Effector CD8-positive, alpha-beta T cell (primary cell): ENCODE measurements at regions not wholly inside any gene's neighbourhood (a gene's known extent, or its start where the extent isn't known, plus 50 kb on each side); places are given as distances from the start of the nearest gene placed in this dataset.
"Not testable (repeated sequence)": the region's sequence is repeated elsewhere in the genome, so short reads cannot be mapped to it uniquely, and the experiment has no call there.

Experiments used
- DNase-seq: peaks from one replicate; lab custom pipeline; 2025; lab: John Stamatoyannopoulos, UW

DNA sequence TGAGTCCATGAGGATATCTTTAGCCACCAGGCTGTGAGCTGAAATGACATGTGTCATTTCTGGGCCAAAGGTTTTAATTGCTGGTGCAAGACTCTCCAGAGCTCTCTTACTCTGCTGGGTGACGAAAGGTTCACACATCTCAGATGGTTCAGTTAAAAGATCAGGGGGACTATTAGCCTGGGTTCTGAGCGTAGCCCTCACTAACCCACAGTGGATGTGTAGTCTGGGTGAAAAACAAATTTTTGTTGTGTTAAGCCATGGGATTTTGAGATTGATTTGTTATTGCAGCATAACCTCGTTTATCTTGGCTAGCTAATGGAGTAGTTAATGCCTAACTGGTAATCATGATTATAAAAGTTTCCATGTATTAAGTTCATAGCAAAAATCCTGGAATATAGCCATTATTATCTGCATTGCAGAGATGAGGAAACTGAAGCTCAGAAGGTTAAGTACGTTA is 251.5 kb downstream of the RMST start:
- no peak for DNase-seq

- no peak for DNase-seq
These were observed 253.8 kb downstream of the RMST start for GRCh38 chr12:97716356-97716755.

GRCh38 chr12:97723801-97724200 is 261.2 kb downstream of the RMST start:
- not testable (repeated sequence) for DNase-seq

- no peak for DNase-seq
These were observed 282.9 kb downstream of the RMST start for GRCh38 chr12:97745406-97746101.

DNA sequence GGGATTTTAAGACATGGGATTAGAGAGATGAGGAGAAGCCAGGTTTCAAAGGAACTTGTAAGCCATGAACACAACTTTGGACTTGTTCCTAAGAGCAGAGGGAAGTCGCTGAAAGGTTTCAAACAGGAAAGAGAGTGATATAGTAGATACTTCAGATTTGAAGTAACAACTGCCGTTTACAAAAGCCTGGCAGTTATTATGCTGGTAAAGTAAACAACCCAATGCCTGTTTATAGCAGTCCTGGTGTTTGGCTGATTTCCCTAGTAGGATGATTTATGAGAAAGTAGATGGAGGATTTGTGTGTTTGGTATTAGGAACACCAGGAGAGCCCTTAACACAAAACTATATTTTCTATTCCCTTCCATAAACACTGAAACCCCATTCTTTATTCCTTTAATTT is 285.7 kb downstream of the RMST start:
- no peak for DNase-seq

DNA sequence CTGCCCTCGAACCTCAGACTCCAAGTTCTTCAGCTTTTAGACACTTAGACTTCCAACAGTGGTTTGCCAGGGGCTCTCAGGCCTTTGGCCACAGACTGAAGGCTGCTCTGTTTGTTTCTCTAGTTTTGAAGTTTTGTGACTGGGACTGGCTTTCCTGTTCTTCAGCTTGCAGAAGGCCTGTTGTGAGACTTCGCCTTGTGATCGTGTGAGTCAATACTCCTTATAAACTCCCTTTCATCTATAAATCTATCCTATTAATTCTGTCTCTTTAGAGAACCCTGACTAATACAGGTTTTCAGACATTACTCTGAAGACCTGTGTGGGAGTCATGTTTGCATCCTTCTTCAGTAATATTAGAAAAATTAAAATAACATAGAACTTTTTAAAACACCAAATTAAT is 289.1 kb downstream of the RMST start:
- DNase-seq = no peak

- DNase-seq = no peak
These were observed 289.5 kb downstream of the RMST start for GRCh38 chr12:97752129-97752528.

- no peak for DNase-seq
These were observed 290.7 kb downstream of the RMST start for GRCh38 chr12:97753332-97753731.

- DNase-seq = no peak
These were observed 291.7 kb downstream of the RMST start for GRCh38 chr12:97754306-97754705.

DNA sequence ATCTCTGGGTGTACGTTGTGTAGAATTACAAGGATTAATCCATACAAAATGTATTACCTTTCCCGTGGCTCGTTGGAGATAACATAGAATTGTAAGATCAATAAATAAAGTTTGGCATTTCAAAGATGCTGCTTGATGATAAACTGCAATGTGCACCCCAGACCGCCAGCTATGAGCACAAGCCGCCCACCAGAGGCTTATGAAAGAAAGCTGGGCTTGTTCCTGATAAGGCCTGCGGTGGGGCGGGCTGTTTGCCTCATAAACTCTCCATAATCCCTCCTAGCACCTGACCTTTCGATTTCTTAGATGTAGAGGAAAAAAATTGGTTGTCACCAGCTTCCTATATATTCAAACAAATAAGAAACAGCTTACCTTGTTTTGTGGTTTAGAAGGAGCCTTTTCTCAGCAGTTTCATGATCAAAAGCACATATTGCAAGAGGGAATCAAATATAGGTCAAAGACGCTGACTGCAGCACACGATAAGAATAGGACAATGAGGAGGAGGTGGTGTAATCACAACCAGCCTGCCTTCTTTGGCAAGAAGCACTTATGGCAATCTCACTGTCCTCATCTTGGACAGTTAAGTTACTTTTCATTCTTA is 293.6 kb downstream of the RMST start:
- DNase-seq = no peak

GRCh38 chr12:97756741-97757140 is 294.1 kb downstream of the RMST start:
- DNase-seq = no peak

DNA sequence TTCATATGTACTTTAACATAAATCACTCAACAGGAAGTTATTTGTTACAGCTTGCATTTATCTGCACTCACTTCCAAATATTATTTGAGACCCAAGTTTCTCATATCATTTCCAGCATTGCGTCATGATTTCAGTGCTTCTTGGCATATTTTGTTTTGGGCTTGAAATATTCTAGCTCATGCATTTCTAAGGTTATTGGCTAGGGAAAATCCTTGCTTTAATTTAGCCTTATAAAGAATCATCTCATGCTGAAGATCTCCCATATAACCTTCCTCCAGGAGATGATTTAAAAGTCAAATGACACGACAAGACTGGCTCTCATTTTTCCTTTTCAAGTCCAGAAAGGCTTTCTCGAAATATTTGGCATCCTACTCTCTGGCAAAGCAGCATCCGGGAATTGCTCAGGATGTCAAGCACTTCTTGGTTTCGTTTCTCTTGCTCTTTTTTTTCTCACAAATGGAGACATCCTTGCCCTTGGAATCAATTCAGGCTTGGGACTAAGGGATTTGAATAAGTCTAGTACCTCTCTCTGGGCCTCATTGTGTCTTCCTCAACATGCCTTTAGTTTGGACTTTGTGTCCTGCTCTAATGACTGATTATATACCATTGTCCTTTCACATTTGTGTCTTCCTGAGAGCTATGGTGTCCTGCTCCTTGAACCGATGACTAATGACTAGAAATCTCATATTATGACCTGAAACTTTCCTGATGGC is 295.0 kb downstream of the RMST start:
- DNase-seq = no peak

- DNase-seq = no peak
These were observed 295.5 kb downstream of the RMST start for GRCh38 chr12:97758194-97758501.

GRCh38 chr12:97758586-97758985 is 296.0 kb downstream of the RMST start:
- DNase-seq = no peak

GRCh38 chr12:97760601-97761000 is 298.0 kb downstream of the RMST start:
- no peak for DNase-seq

DNA sequence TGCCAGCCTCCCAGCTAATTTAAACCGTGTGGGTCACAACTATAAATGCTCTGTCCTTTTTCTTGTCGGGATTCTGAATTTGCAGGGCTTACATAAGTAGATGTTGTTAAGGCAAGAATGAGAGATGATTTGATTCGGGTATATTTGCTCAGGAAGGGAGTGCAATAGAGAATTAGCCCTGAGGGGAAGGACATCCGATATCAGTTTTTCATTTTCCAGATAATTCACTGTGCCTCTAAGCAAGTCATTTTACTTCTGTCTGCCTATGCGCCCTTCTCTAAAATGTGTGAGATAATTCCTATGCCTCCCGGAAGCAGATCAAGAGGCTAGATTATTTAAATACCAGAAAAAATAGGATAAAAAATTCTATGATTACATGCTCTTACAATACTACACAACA is 300.5 kb downstream of the RMST start:
- no peak for DNase-seq

DNA sequence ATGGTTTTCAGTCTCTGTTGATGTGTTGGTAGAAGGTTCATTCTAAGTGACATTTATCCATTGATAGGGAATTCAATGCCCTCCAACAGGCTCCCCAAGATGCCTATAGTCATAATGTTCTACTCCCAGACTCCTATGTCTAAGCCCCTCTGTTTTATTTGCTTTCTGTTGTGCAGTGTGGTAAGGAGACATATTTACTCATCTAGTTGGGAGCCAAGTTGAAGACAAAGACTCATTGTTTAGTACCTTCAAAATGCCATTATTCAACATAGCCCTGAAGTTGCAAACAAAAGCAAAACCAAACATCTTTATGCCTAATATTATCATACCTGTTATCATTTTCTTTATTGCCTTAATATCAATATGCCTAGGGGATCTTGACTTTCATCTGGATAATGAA is 302.1 kb downstream of the RMST start:
- DNase-seq = no peak

DNA sequence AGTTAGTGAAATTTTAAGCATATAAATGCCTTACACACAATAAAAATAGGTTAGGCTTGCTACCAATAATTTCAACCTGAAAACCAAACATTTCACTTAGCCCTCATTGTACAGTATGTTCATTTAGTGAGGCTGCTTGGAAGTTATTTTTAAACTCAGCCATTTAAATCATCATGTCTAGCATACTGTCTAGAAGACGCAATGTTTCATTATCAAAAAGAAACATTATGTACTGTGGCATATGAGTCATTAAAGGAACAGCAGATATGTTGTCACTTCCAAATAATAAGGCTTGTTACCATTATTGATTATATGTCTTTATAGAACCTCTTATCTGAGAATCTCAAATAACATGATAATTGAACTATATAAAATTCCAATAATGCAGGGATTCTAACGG is 304.7 kb downstream of the RMST start:
- no peak for DNase-seq

- no peak for DNase-seq
These were observed 315.5 kb downstream of the RMST start for GRCh38 chr12:97778111-97778510.

DNA sequence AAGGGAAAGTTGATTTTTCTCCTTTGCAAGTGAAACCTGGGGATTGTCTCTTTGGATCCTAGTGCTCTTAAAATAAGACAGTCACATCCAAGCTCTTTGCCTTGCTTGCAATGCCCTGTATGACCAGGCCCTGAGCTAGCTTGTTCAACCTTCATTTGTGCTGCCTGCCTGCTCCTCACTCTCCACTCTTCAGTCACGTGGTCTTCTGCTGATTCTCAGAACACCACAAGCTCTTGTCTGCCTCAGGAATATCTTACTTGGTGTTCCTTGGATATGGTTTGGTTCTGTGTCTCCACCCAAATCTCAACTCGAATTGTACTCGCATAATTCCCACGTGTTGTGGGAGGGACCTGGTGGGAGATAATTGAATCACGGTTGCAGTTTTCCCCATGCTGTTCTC is 318.7 kb downstream of the RMST start:
- DNase-seq = no peak

- DNase-seq = no peak
These were observed 322.3 kb downstream of the RMST start for GRCh38 chr12:97784904-97785303.

GRCh38 chr12:97790281-97790680 is 327.7 kb downstream of the RMST start:
- no peak for DNase-seq

DNA sequence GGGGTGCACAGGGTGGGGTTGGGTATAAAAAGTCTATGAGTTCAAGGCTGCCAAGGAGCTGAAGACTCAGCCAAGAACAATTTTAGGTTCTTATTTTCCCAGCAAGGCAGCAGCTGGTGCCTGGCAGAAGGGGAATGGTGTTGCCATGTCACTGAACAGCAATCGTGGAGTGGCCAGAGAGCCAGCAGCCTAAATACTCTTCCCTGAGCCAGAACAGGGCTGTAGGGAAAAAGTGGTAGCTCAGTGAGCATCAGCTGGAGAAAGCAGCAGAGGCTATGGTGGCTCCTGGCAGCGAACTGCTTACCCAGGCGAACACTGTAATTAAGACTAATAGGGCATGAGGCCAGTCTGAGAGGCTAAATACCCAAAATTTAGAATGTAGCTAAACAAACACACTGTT is 334.9 kb downstream of the RMST start:
- DNase-seq = no peak
